ENCODE measurements at regions not wholly inside any gene's neighbourhood (a gene's known extent, or its start where the extent isn't known, plus 50 kb on each side); places are given as distances from the start of the nearest gene placed in this dataset.

- no peak overlapping the region for H3K27ac Mint-ChIP-seq
- no peak for TF ChIP-seq CTCF (IDR thresholded peaks at IDR 0.05; ENCODE audit: unreplicated experiment)
- no peaks in the 10 kb centered on the region for H3K4me1 Mint-ChIP-seq
- DNase-seq (ENCODE audit: low spot score in 2 of 2, unreplicated experiment in 2 of 2) = no peak
- H3K4me3 Mint-ChIP-seq = no peak overlapping the region
- H3K36me3 Mint-ChIP-seq = no peaks in the 10 kb centered on the region
- H3K9me3 Mint-ChIP-seq = no peaks in the 10 kb centered on the region
- H3K27me3 Mint-ChIP-seq (ENCODE audit: low read depth) = peaks cover 7% of the 10 kb centered on the region
Measured at GRCh38 chr14:30134936-30135335, 207.3 kb upstream of the PRKD1 start.

DNA sequence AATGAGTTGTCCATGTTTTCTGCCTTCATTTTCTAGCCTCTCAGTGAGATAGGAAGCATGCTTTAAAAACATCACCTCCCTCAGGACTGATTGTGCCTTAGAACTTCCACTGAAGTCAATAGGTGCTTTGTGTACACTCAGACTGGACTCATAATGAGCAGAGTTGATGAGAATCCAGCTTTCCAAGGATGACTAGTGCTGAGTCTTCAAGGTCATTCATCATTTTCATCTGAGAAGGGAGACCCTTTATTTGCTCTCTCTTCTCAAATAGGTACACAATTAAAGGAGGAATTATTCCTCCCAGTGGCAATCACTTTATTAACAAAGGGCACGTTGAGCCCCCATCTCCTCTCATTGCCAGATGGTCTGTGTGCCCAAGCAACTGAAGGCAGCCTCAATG, 210.9 kb upstream of the PRKD1 start:
- Mint-ChIP-seq H3K9me3 (peaks cover 12% of the 10 kb centered on the region), H3K36me3 (no peaks in the 10 kb centered on the region), H3K27me3 (ENCODE audit: low read depth) (peaks cover 7% of the 10 kb centered on the region), H3K4me3 (no peak overlapping the region), H3K4me1 (peaks cover 8% of the 10 kb centered on the region), H3K27ac (no peak overlapping the region)
- DNase-seq (ENCODE audit: low spot score in 2 of 2, unreplicated experiment in 2 of 2) = no peak
- no peak for TF ChIP-seq CTCF (IDR thresholded peaks at IDR 0.05; ENCODE audit: unreplicated experiment)

- H3K4me3 Mint-ChIP-seq = no peak overlapping the region
- no peak overlapping the region for H3K27ac Mint-ChIP-seq
- H3K27me3 Mint-ChIP-seq (ENCODE audit: low read depth) = peaks cover 7% of the 10 kb centered on the region
- peaks cover 13% of the 10 kb centered on the region for H3K4me1 Mint-ChIP-seq
- no peak for TF ChIP-seq CTCF (IDR thresholded peaks at IDR 0.05; ENCODE audit: unreplicated experiment)
- DNase-seq (ENCODE audit: low spot score in 2 of 2, unreplicated experiment in 2 of 2) = no peak
- peaks cover 3% of the 10 kb centered on the region for H3K36me3 Mint-ChIP-seq
- peaks cover 30% of the 10 kb centered on the region for H3K9me3 Mint-ChIP-seq
Measured at GRCh38 chr14:30142216-30142615, 214.6 kb upstream of the PRKD1 start.

- no peak for TF ChIP-seq CTCF (IDR thresholded peaks at IDR 0.05; ENCODE audit: unreplicated experiment)
- DNase-seq (ENCODE audit: low spot score in 2 of 2, unreplicated experiment in 2 of 2) = no peak
- peaks cover 6% of the 10 kb centered on the region for H3K36me3 Mint-ChIP-seq
- peaks cover 13% of the 10 kb centered on the region for H3K4me1 Mint-ChIP-seq
- peaks cover 44% of the 10 kb centered on the region for H3K9me3 Mint-ChIP-seq
- no peaks in the 10 kb centered on the region for H3K27me3 Mint-ChIP-seq (ENCODE audit: low read depth)
- peak overlapping the region; percentile 63 for H3K27ac Mint-ChIP-seq
- no peak overlapping the region for H3K4me3 Mint-ChIP-seq
Measured at GRCh38 chr14:30143627-30144026, 216.0 kb upstream of the PRKD1 start.

GRCh38 chr14:30153717-30154116, 226.1 kb upstream of the PRKD1 start:
- no peak for TF ChIP-seq CTCF (IDR thresholded peaks at IDR 0.05; ENCODE audit: unreplicated experiment)
- DNase-seq (ENCODE audit: low spot score in 2 of 2, unreplicated experiment in 2 of 2) = no peak
- H3K4me3 Mint-ChIP-seq = no peak overlapping the region
- H3K27ac Mint-ChIP-seq = peak overlapping the region; percentile 7
- peaks cover 30% of the 10 kb centered on the region for H3K4me1 Mint-ChIP-seq
- peaks cover 24% of the 10 kb centered on the region for H3K9me3 Mint-ChIP-seq
- H3K36me3 Mint-ChIP-seq = no peaks in the 10 kb centered on the region
- H3K27me3 Mint-ChIP-seq (ENCODE audit: low read depth) = no peaks in the 10 kb centered on the region

DNA sequence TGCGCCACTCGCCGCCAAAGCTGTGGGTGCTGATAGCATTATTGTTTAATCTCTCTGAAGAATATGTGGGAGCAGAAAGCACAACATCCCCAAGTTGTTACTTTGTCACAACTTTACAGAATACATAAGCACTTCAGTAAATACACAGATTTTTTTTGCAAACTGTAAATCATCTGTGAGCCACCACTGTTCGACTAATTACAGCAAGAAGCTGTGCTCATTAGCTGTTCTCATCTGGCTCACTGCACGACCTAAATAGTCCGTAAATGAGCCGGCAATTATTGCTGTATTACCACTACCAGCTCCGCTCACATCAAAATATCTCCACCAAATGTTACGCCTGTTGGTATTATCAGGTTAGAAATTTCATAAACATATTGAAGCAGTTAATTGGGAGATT, 228.9 kb upstream of the PRKD1 start:
- no peaks in the 10 kb centered on the region for H3K36me3 Mint-ChIP-seq
- DNase-seq (ENCODE audit: low spot score in 2 of 2, unreplicated experiment in 2 of 2) = no peak
- no peaks in the 10 kb centered on the region for H3K9me3 Mint-ChIP-seq
- H3K27me3 Mint-ChIP-seq (ENCODE audit: low read depth) = peaks cover 7% of the 10 kb centered on the region
- no peak overlapping the region for H3K27ac Mint-ChIP-seq
- peaks cover 30% of the 10 kb centered on the region for H3K4me1 Mint-ChIP-seq
- TF ChIP-seq CTCF (IDR thresholded peaks at IDR 0.05; ENCODE audit: unreplicated experiment) = no peak
- no peak overlapping the region for H3K4me3 Mint-ChIP-seq
